BE2C (cell line): ENCODE measurements at regions not wholly inside any gene's neighbourhood (a gene's known extent, or its start where the extent isn't known, plus 50 kb on each side); places are given as distances from the start of the nearest gene placed in this dataset.
"Not testable (repeated sequence)": the region's sequence is repeated elsewhere in the genome, so short reads cannot be mapped to it uniquely, and the experiment has no call there.

ENCODE experiments used
- DNase-seq: peaks from one replicate; pipeline ENCODE4 v3.0.0-alpha.2; 2020
- H3K27me3 ChIP-seq: fragments of 250-450 bp; sonication (Bioruptor Pico); 2 replicates; pipeline ENCODE4 v1.5.1; 2020; ENCODE audit warnings: mild to moderate bottlenecking
- H3K36me3 ChIP-seq: fragments of 250-450 bp; sonication (Bioruptor Pico); 2 replicates; pipeline ENCODE4 v1.5.1; 2020; ENCODE audit warnings: mild to moderate bottlenecking
- H3K4me1 ChIP-seq: fragments of 250-450 bp; sonication (Bioruptor Pico); 2 replicates; pipeline ENCODE4 v1.5.1; 2020
- H3K4me3 ChIP-seq: 2 replicates; pipeline ENCODE4 v1.5.1; 2011; ENCODE audit warnings: low read depth, low read length
- H3K9me3 ChIP-seq: fragments of 250-450 bp; sonication (Bioruptor Pico); 2 replicates; pipeline ENCODE4 v1.5.1; 2020
- TF ChIP-seq, protein P1 (sequence below): IDR thresholded peaks from 2 replicates; pipeline ENCODE4 v1.5.1; 2012; ENCODE audit warnings: mild to moderate bottlenecking, low read depth, low read length

- Histone ChIP-seq H3K9me3 (no peaks in the 10 kb centered on the region), H3K36me3 (no peaks in the 10 kb centered on the region), H3K4me1 (no peaks in the 10 kb centered on the region), H3K4me3 (no peak overlapping the region), H3K27me3 (no peaks in the 10 kb centered on the region; the same call in 1 of the 2 replicates)
- TF ChIP-seq, protein P1, sequence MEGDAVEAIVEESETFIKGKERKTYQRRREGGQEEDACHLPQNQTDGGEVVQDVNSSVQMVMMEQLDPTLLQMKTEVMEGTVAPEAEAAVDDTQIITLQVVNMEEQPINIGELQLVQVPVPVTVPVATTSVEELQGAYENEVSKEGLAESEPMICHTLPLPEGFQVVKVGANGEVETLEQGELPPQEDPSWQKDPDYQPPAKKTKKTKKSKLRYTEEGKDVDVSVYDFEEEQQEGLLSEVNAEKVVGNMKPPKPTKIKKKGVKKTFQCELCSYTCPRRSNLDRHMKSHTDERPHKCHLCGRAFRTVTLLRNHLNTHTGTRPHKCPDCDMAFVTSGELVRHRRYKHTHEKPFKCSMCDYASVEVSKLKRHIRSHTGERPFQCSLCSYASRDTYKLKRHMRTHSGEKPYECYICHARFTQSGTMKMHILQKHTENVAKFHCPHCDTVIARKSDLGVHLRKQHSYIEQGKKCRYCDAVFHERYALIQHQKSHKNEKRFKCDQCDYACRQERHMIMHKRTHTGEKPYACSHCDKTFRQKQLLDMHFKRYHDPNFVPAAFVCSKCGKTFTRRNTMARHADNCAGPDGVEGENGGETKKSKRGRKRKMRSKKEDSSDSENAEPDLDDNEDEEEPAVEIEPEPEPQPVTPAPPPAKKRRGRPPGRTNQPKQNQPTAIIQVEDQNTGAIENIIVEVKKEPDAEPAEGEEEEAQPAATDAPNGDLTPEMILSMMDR: no peak
- DNase-seq: no peak
These were observed 134.4 kb upstream of the OR4E1 start for GRCh38 chr14:21807975-21808374.

DNA sequence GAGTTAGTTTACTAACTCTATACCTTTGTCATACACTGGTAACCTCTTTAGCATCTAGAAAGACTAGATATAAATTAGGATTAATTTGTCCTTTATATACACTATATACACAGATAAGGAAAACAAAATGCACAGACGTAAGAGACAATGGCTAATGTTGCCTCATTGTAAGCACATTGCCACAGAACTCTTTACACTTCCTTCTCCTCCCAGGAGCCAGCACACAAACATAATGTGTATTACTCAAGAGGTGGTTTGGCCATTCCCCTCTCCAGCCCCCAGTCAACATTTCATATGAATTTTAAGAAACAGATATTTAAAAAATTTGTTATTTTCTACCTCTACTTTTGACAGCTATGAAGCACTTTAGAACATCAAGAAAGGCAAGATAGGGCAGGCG lies 131.4 kb upstream of the OR4E1 start:
- Histone ChIP-seq H3K36me3 (no peaks in the 10 kb centered on the region), H3K4me1 (no peaks in the 10 kb centered on the region), H3K4me3 (no peak overlapping the region), H3K9me3 (no peaks in the 10 kb centered on the region), H3K27me3 (no peaks in the 10 kb centered on the region)
- DNase-seq: no peak
- TF ChIP-seq, protein P1: no peak

GRCh38 chr14:21802441-21802840 lies 128.8 kb upstream of the OR4E1 start:
- Histone ChIP-seq H3K27me3 (no peaks in the 10 kb centered on the region), H3K4me3 (no peak overlapping the region), H3K9me3 (no peaks in the 10 kb centered on the region), H3K4me1 (no peaks in the 10 kb centered on the region), H3K36me3 (no peaks in the 10 kb centered on the region)
- DNase-seq: no peak
- TF ChIP-seq, protein P1: no peak

- Histone ChIP-seq H3K4me3 (no peak overlapping the region), H3K36me3 (no peaks in the 10 kb centered on the region), H3K27me3 (no peaks in the 10 kb centered on the region), H3K4me1 (no peaks in the 10 kb centered on the region), H3K9me3 (no peaks in the 10 kb centered on the region)
- DNase-seq: no peak
- TF ChIP-seq, protein P1: no peak
These were observed 123.3 kb upstream of the OR4E1 start for GRCh38 chr14:21796916-21797315.

GRCh38 chr14:21795456-21795855 lies 121.8 kb upstream of the OR4E1 start:
- no peak for DNase-seq

GRCh38 chr14:21791749-21792148 lies 118.1 kb upstream of the OR4E1 start:
- H3K27me3 ChIP-seq: no peaks in the 10 kb centered on the region
- H3K4me1 ChIP-seq: no peaks in the 10 kb centered on the region
- no peak for DNase-seq
- no peaks in the 10 kb centered on the region for H3K36me3 ChIP-seq
- H3K9me3 ChIP-seq: no peaks in the 10 kb centered on the region
- TF ChIP-seq, protein P1: no peak
- no peak overlapping the region for H3K4me3 ChIP-seq

More at GRCh38 chr14:21795456-21795855, 121.8 kb upstream of the OR4E1 start:
- TF ChIP-seq, protein P1: no peak
- no peaks in the 10 kb centered on the region for H3K9me3 ChIP-seq
- no peak overlapping the region for H3K4me3 ChIP-seq
- no peaks in the 10 kb centered on the region for H3K27me3 ChIP-seq
- H3K4me1 ChIP-seq: no peaks in the 10 kb centered on the region
- no peaks in the 10 kb centered on the region for H3K36me3 ChIP-seq

- DNase-seq, H3K27me3 ChIP-seq, H3K9me3 ChIP-seq, H3K36me3 ChIP-seq, H3K4me1 ChIP-seq, H3K4me3 ChIP-seq: not testable (repeated sequence)
These were observed 115.1 kb upstream of the OR4E1 start for GRCh38 chr14:21788687-21789086.

DNA sequence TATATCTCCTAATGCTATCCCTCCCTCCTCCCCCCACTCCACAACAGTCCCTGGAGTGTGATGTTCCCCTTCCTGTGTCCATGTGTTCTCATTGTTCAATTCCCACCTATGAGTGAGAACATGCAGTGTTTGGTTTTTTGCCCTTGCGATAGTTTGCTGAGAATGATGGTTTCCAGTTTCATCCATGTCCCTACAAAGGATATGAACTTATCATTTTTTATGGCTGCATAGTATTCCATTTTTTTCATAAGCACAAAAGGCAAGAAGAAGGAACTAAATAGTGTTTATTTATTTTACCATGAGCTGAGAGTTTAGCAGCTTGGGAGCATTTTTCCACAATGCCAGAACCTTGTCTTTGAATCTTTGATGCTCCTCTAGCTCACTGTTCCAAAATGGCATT lies 113.6 kb upstream of the OR4E1 start:
- not testable (repeated sequence) for DNase-seq, H3K36me3 ChIP-seq, H3K27me3 ChIP-seq, H3K4me1 ChIP-seq, H3K4me3 ChIP-seq, H3K9me3 ChIP-seq
